RWPE1 (cell line): ENCODE measurements at regions not wholly inside any gene's neighbourhood (a gene's known extent, or its start where the extent isn't known, plus 50 kb on each side); places are given as distances from the start of the nearest gene placed in this dataset.

Experiments used
- CTCF ChIA-PET: fragments of 350-600 bp; sonication (Branson Sonifier 250); formaldehyde crosslinking; extraction: SDS; loops from one replicate; lab custom pipeline; 2021; lab: Yijun Ruan, JAX
- POLR2A ChIA-PET: fragments of 400-600 bp; formaldehyde crosslinking; extraction: SDS; loops from one replicate; lab custom pipeline; 2020; ENCODE audit warnings: antibody characterized with exemption; ENCODE audit not compliant: low non-redundant PET; lab: Yijun Ruan, JAX
- DNase-seq: peaks from one replicate; pipeline ENCODE4 v3.0.0; 2012; ENCODE audit warnings: low spot score
- H3K27ac ChIP-seq: fragments of 450-650 bp; 2 replicates; pipeline ENCODE4 v1.5.1; 2017
- CTCF ChIP-seq: fragments of 450-650 bp; conservative IDR thresholded peaks from 2 replicates; pipeline ENCODE4 v1.5.1; 2017; ENCODE audit warnings: low read depth, mild to moderate bottlenecking

- CTCF ChIA-PET, result interaction anchor here (0.6 kb wide), 2 partner anchors 150 to 350 kb away, joined by 3 read pairs; no protein-coding TSS in a partner anchor
- TF ChIP-seq CTCF, result no peak
- H3K27ac ChIP-seq, result no peak overlapping the region
- no peak for DNase-seq
- POLR2A ChIA-PET, result no interaction called here
These were observed 179.3 kb downstream of the SEC16B start for GRCh38 chr1:177790566-177790965.

- POLR2A ChIA-PET, result no interaction called here
- no peak for TF ChIP-seq CTCF
- H3K27ac ChIP-seq, result no peak overlapping the region
- no peak for DNase-seq
- CTCF ChIA-PET, result interaction anchor here (0.6 kb wide), 1 partner anchor 149 kb away, joined by 3 read pairs; no protein-coding TSS in a partner anchor
These were observed 179.9 kb downstream of the SEC16B start for GRCh38 chr1:177789956-177790355.

DNA sequence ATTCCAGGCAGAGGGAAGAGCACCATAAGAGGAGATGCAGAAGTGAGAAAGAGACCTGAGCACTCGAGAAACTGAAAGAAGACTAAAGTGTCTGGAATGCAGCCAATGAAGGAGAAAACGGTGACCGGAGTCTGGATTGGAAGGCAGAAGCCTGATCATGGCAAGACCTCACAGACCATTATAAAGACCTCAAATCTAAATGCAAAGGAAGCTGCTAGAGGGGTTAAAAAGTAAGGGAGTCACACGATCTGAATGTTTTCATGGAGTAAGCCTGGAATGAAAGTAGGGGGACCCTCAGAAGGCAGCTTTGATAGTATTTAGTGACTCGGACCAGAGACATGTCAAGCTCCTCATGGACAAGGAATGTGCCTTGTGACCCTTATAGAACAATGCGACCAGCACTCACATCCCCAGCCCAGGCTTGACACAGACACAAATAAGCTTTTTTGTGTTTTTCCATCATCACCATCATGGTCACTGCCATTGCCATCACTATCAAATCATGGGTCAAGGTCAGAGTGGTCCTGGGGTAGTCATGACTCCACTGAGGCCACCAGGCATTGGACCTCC lies 183.6 kb downstream of the SEC16B start:
- no peak for DNase-seq
- no peak overlapping the region for H3K27ac ChIP-seq
- ChIA-PET POLR2A (no interaction called here), CTCF (no interaction called here)
- TF ChIP-seq CTCF, result no peak

GRCh38 chr1:177784936-177785335 lies 184.9 kb downstream of the SEC16B start:
- ChIA-PET CTCF (no interaction called here), POLR2A (no interaction called here)
- no peak for DNase-seq
- no peak overlapping the region for H3K27ac ChIP-seq
- TF ChIP-seq CTCF, result no peak

- POLR2A ChIA-PET, result no interaction called here
- TF ChIP-seq CTCF, result no peak
- H3K27ac ChIP-seq, result no peak overlapping the region
- CTCF ChIA-PET, result no interaction called here
- DNase-seq, result no peak
These were observed 185.4 kb downstream of the SEC16B start for GRCh38 chr1:177784409-177784808.

GRCh38 chr1:177783051-177783450 lies 186.8 kb downstream of the SEC16B start:
- DNase-seq, result no peak
- no peak overlapping the region for H3K27ac ChIP-seq
- no peak for TF ChIP-seq CTCF
- CTCF ChIA-PET, result no interaction called here
- POLR2A ChIA-PET, result no interaction called here
